GM23338 (cell line): ENCODE measurements at regions not wholly inside any gene's neighbourhood (a gene's known extent, or its start where the extent isn't known, plus 50 kb on each side); places are given as distances from the start of the nearest gene placed in this dataset.
"Not testable (repeated sequence)": the region's sequence is repeated elsewhere in the genome, so short reads cannot be mapped to it uniquely, and the experiment has no call there.

ENCODE experiments used
- ATAC-seq: fragments of 200-7000 bp; cut with Tn5 transposase; 3 replicates; pipeline ENCODE4 v1.9.1; 2020
- DNase-seq: peaks from one replicate; pipeline ENCODE4 v3.0.0-alpha.2; 2015; ENCODE audit warnings: low spot score
- H2AFZ ChIP-seq: fragments of 200-600 bp; sonication (generic); 2 replicates; pipeline ENCODE4 v1.8.0; 2016; ENCODE audit warnings: antibody characterized with exemption, mild to moderate bottlenecking, moderate library complexity
- H3F3A ChIP-seq: fragments of 200-600 bp; sonication (generic); replicated peaks from 2 replicates; pipeline ENCODE4 v1.8.0; 2017; ENCODE audit warnings: antibody characterized with exemption, mixed run types, low read depth
- H3K27ac ChIP-seq: fragments of 200-600 bp; sonication (generic); 2 replicates; pipeline ENCODE4 v1.6.1; 2016; ENCODE audit warnings: low read depth
- H3K27me3 ChIP-seq: fragments of 200-600 bp; sonication (generic); 2 replicates; pipeline ENCODE4 v1.8.0; 2016; ENCODE audit warnings: mild to moderate bottlenecking, mixed run types, moderate library complexity; ENCODE audit not compliant: insufficient read depth
- H3K36me3 ChIP-seq: fragments of 200-600 bp; sonication (generic); 2 replicates; pipeline ENCODE4 v1.8.0; 2016; ENCODE audit warnings: mild to moderate bottlenecking; ENCODE audit not compliant: insufficient read depth
- H3K4me1 ChIP-seq: fragments of 200-600 bp; sonication (generic); 2 replicates; pipeline ENCODE4 v1.8.0; 2016; ENCODE audit warnings: mild to moderate bottlenecking, moderate library complexity; ENCODE audit not compliant: insufficient read depth
- H3K4me2 ChIP-seq: fragments of 200-600 bp; sonication (generic); 2 replicates; pipeline ENCODE4 v1.7.1; 2017; ENCODE audit warnings: mixed run types
- H3K4me3 ChIP-seq: fragments of 200-600 bp; sonication (generic); 2 replicates; pipeline ENCODE4 v1.6.1; 2016; ENCODE audit warnings: mixed run types
- H3K79me2 ChIP-seq: fragments of 200-600 bp; sonication (generic); replicated peaks from 2 replicates; pipeline ENCODE4 v1.8.0; 2017; ENCODE audit warnings: mild to moderate bottlenecking; ENCODE audit not compliant: insufficient read depth
- H3K9me2 ChIP-seq: fragments of 200-600 bp; sonication (generic); 2 replicates; pipeline ENCODE4 v1.8.0; 2017; ENCODE audit not compliant: insufficient read depth
- H4K20me1 ChIP-seq: fragments of 200-600 bp; sonication (generic); replicated peaks from 2 replicates; pipeline ENCODE4 v1.8.0; 2017; ENCODE audit warnings: mild to moderate bottlenecking; ENCODE audit not compliant: insufficient read depth
- H3K27ac Mint-ChIP-seq: 2 replicates; pipeline ENCODE4 v1.8.0; 2020; ENCODE audit warnings: inconsistent platforms, mild to moderate bottlenecking, moderate library complexity, mixed read lengths
- H3K27me3 Mint-ChIP-seq: 3 replicates; pipeline ENCODE4 v1.8.0; 2022; ENCODE audit warnings: low read depth, mild to moderate bottlenecking, moderate library complexity, mixed read lengths, inconsistent platforms; ENCODE audit not compliant: insufficient read depth, poor library complexity
- H3K36me3 Mint-ChIP-seq: 3 replicates; pipeline ENCODE4 v1.8.0; 2021; ENCODE audit warnings: low read depth, mild to moderate bottlenecking, inconsistent platforms, moderate library complexity, mixed read lengths
- H3K4me1 Mint-ChIP-seq: 3 replicates; pipeline ENCODE4 v1.8.0; 2020; ENCODE audit warnings: mild to moderate bottlenecking, inconsistent platforms, mixed read lengths
- H3K4me3 Mint-ChIP-seq: 3 replicates; pipeline ENCODE4 v1.8.0; 2021; ENCODE audit warnings: moderate library complexity, mild to moderate bottlenecking, inconsistent platforms, mixed read lengths
- H3K9me3 Mint-ChIP-seq: 3 replicates; pipeline ENCODE4 v1.8.0; 2020; ENCODE audit warnings: moderate library complexity, mild to moderate bottlenecking, inconsistent platforms, mixed read lengths
- CREB1 ChIP-seq: fragments of 250-450 bp; sonication (Bioruptor Pico); IDR thresholded peaks from 2 replicates; pipeline ENCODE4 v1.5.0; 2020; ENCODE audit warnings: low read depth, mild to moderate bottlenecking, moderate library complexity
- CTCF ChIP-seq, 2 experiments: fragments of 200-600 bp in 1 of 2; sonication (generic) in 1 of 2; conservative IDR thresholded peaks; 2 replicates each; pipeline versions ENCODE4 v1.5.1 to v1.6.1; 2016 to 2017; ENCODE audit warnings: antibody characterized with exemption in 2 of 2, low read depth in 2 of 2, mild to moderate bottlenecking in 2 of 2, moderate library complexity in 1 of 2
- EZH2 ChIP-seq: fragments of 200-600 bp; sonication (generic); IDR thresholded peaks from one replicate; pipeline ENCODE4 v1.8.0; 2017; ENCODE audit warnings: antibody characterized with exemption, mild to moderate bottlenecking, low read depth; ENCODE audit not compliant: unreplicated experiment
- EZH2phosphoT487 ChIP-seq: fragments of 200-600 bp; sonication (generic); IDR thresholded peaks from one replicate; pipeline ENCODE4 v1.8.1; 2018; ENCODE audit warnings: antibody characterized with exemption; ENCODE audit not compliant: unreplicated experiment
- JUNB ChIP-seq: IDR thresholded peaks from one replicate; pipeline ENCODE4 v1.6.1; 2016; ENCODE audit warnings: antibody characterized with exemption; ENCODE audit not compliant: unreplicated experiment
- NANOG ChIP-seq: IDR thresholded peaks from 2 replicates; pipeline ENCODE4 v1.6.1; 2016; ENCODE audit warnings: antibody characterized with exemption, borderline replicate concordance
- POLR2AphosphoS5 ChIP-seq: IDR thresholded peaks from 2 replicates; pipeline ENCODE4 v1.6.1; 2016; ENCODE audit warnings: antibody characterized with exemption, low read depth
- STAT1 ChIP-seq: IDR thresholded peaks from one replicate; pipeline ENCODE4 v1.6.1; 2016; ENCODE audit warnings: antibody characterized with exemption; ENCODE audit not compliant: unreplicated experiment
- ZNF331 ChIP-seq: fragments of 250-450 bp; sonication (Bioruptor Pico); IDR thresholded peaks from 2 replicates; pipeline ENCODE4 v1.5.0; 2020; ENCODE audit warnings: low read depth, mild to moderate bottlenecking, moderate library complexity
- TF ChIP-seq, protein P1 (sequence below): IDR thresholded peaks from one replicate; pipeline ENCODE4 v1.6.1; 2018; ENCODE audit warnings: antibody characterized with exemption; ENCODE audit not compliant: unreplicated experiment

- Histone ChIP-seq H3K9me2 (no peaks in the 10 kb centered on the region; the same call in 1 of the 2 replicates), H2AFZ (no peak overlapping the region; the same call in 1 of the 2 replicates), H4K20me1 (no peaks in the 10 kb centered on the region), H3K36me3 (no peaks in the 10 kb centered on the region), H3K4me2 (no peak overlapping the region), H3K27ac (no peak overlapping the region), H3K27me3 (no peaks in the 10 kb centered on the region), H3K79me2 (no peaks in the 10 kb centered on the region), H3K4me1 (peaks cover 12% of the 10 kb centered on the region; the same call in 1 of the 2 replicates), H3K4me3 (no peak overlapping the region), H3F3A (no peaks in the 10 kb centered on the region)
- no peak for DNase-seq
- Mint-ChIP-seq H3K4me3 (no peak overlapping the region), H3K4me1 (peaks cover 32% of the 10 kb centered on the region), H3K27ac (peak overlapping the region; percentile 90), H3K36me3 (no peaks in the 10 kb centered on the region), H3K9me3 (no peaks in the 10 kb centered on the region), H3K27me3 (peaks cover 2% of the 10 kb centered on the region)
- no peak for TF ChIP-seq NANOG
- no peak for ATAC-seq
Observed at GRCh38 chr2:175843625-175844024, 158.4 kb downstream of the LNPK start.

- Mint-ChIP-seq H3K36me3 (no peaks in the 10 kb centered on the region), H3K9me3 (no peaks in the 10 kb centered on the region), H3K27me3 (peaks cover 5% of the 10 kb centered on the region), H3K27ac (no peak overlapping the region), H3K4me1 (peaks cover 32% of the 10 kb centered on the region), H3K4me3 (no peak overlapping the region)
- DNase-seq (no peak), ATAC-seq (no peak)
- peaks cover 12% of the 10 kb centered on the region; the same call in 1 of the 2 replicates for H3K4me1 ChIP-seq
- no peak overlapping the region for H3K27ac ChIP-seq
- no peaks in the 10 kb centered on the region for H3K79me2 ChIP-seq
- no peak overlapping the region for H2AFZ ChIP-seq
- H4K20me1 ChIP-seq, result no peaks in the 10 kb centered on the region
- no peaks in the 10 kb centered on the region for H3K27me3 ChIP-seq
- H3F3A ChIP-seq, result no peaks in the 10 kb centered on the region
- no peak overlapping the region for H3K4me3 ChIP-seq
- TF ChIP-seq CREB1 (CRISPR knock-in tag) (no peak), POLR2AphosphoS5 (no peak)
- H3K9me2 ChIP-seq, result no peaks in the 10 kb centered on the region; the same call in 1 of the 2 replicates
- no peak overlapping the region for H3K4me2 ChIP-seq
- H3K36me3 ChIP-seq, result no peaks in the 10 kb centered on the region
Observed at GRCh38 chr2:175842996-175843395, 159.1 kb downstream of the LNPK start.

- H2AFZ ChIP-seq, H3K4me3 ChIP-seq, H3K27me3 Mint-ChIP-seq, ATAC-seq, H3K9me2 ChIP-seq, H3K79me2 ChIP-seq, H3K36me3 Mint-ChIP-seq, H3K4me2 ChIP-seq, H3K27me3 ChIP-seq, H3K27ac ChIP-seq, H3K4me3 Mint-ChIP-seq, H3K9me3 Mint-ChIP-seq, H3F3A ChIP-seq, H4K20me1 ChIP-seq, H3K36me3 ChIP-seq, H3K27ac Mint-ChIP-seq, DNase-seq: not testable (repeated sequence)
- peaks cover 19% of the 10 kb centered on the region for H3K4me1 Mint-ChIP-seq
- H3K4me1 ChIP-seq, result peaks cover 12% of the 10 kb centered on the region; the same call in 1 of the 2 replicates
Observed at GRCh38 chr2:175840765-175841164, 161.3 kb downstream of the LNPK start.

GRCh38 chr2:175840256-175840655 lies 161.8 kb downstream of the LNPK start:
- no peaks in the 10 kb centered on the region for H3F3A ChIP-seq
- no peak overlapping the region for H3K4me3 ChIP-seq
- H3K4me1 Mint-ChIP-seq, result peaks cover 14% of the 10 kb centered on the region
- DNase-seq (no peak), ATAC-seq (no peak)
- no peak overlapping the region for H3K27ac Mint-ChIP-seq
- peaks cover 12% of the 10 kb centered on the region; the same call in 1 of the 2 replicates for H3K4me1 ChIP-seq
- no peak overlapping the region for H2AFZ ChIP-seq
- H3K79me2 ChIP-seq, result no peaks in the 10 kb centered on the region
- no peak overlapping the region for H3K4me2 ChIP-seq
- H4K20me1 ChIP-seq, result no peaks in the 10 kb centered on the region
- H3K9me2 ChIP-seq, result no peaks in the 10 kb centered on the region
- no peaks in the 10 kb centered on the region for H3K36me3 ChIP-seq
- H3K27ac ChIP-seq, result no peak overlapping the region
- no peak overlapping the region for H3K4me3 Mint-ChIP-seq
- H3K27me3 Mint-ChIP-seq, result peaks cover 5% of the 10 kb centered on the region
- no peaks in the 10 kb centered on the region for H3K27me3 ChIP-seq
- no peaks in the 10 kb centered on the region for H3K36me3 Mint-ChIP-seq
- no peaks in the 10 kb centered on the region for H3K9me3 Mint-ChIP-seq
- no peak for TF ChIP-seq EZH2phosphoT487
- no peak for TF ChIP-seq CTCF (conservative IDR thresholded peaks at IDR 0.05; ENCODE audit: low read depth in 2 of 2)
- TF ChIP-seq EZH2, result no peak
- no peak for TF ChIP-seq STAT1
- no peak for TF ChIP-seq NANOG
- TF ChIP-seq ZNF331 (CRISPR knock-in tag), result no peak
- TF ChIP-seq, protein P1, sequence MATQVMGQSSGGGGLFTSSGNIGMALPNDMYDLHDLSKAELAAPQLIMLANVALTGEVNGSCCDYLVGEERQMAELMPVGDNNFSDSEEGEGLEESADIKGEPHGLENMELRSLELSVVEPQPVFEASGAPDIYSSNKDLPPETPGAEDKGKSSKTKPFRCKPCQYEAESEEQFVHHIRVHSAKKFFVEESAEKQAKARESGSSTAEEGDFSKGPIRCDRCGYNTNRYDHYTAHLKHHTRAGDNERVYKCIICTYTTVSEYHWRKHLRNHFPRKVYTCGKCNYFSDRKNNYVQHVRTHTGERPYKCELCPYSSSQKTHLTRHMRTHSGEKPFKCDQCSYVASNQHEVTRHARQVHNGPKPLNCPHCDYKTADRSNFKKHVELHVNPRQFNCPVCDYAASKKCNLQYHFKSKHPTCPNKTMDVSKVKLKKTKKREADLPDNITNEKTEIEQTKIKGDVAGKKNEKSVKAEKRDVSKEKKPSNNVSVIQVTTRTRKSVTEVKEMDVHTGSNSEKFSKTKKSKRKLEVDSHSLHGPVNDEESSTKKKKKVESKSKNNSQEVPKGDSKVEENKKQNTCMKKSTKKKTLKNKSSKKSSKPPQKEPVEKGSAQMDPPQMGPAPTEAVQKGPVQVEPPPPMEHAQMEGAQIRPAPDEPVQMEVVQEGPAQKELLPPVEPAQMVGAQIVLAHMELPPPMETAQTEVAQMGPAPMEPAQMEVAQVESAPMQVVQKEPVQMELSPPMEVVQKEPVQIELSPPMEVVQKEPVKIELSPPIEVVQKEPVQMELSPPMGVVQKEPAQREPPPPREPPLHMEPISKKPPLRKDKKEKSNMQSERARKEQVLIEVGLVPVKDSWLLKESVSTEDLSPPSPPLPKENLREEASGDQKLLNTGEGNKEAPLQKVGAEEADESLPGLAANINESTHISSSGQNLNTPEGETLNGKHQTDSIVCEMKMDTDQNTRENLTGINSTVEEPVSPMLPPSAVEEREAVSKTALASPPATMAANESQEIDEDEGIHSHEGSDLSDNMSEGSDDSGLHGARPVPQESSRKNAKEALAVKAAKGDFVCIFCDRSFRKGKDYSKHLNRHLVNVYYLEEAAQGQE, result no peak
- TF ChIP-seq JUNB, result no peak
- no peak for TF ChIP-seq POLR2AphosphoS5
